K562 (cell line): ENCODE measurements at regions not wholly inside any gene's neighbourhood (a gene's known extent, or its start where the extent isn't known, plus 50 kb on each side); places are given as distances from the start of the nearest gene placed in this dataset.

Experiments
- HDAC6 ChIP-seq: IDR thresholded peaks from 2 replicates; pipeline ENCODE4 v1.6.1; 2012; ENCODE audit warnings: low read depth, mild to moderate bottlenecking, control low read depth, inconsistent platforms, low read length, moderate library complexity
- JUND ChIP-seq, 2 experiments: IDR thresholded peaks; 2 replicates in 1 of 2; 3 replicates in 1 of 2; pipeline ENCODE4 v1.6.1; 2011; ENCODE audit warnings: borderline replicate concordance in 2 of 2, low read depth in 2 of 2, low read length in 2 of 2, improper control_type of control experiment in 1 of 2, missing biosample characterization in 1 of 2, missing genetic modification characterization in 1 of 2, missing genetic modification reagents in 1 of 2
- KAT7 ChIP-seq: sonication (generic); formaldehyde crosslinking; IDR thresholded peaks from 2 replicates; pipeline ENCODE4 v1.8.0; 2022; ENCODE audit warnings: missing genetic modification reagents, mild to moderate bottlenecking, borderline replicate concordance
- KDM5B ChIP-seq: fragments of 200-600 bp; sonication (generic); IDR thresholded peaks from 2 replicates; pipeline ENCODE4 v1.6.1; 2012; ENCODE audit warnings: low read depth, mild to moderate bottlenecking, moderate library complexity, low read length, control low read depth, inconsistent platforms; ENCODE audit not compliant: insufficient replicate concordance
- NFXL1 ChIP-seq: fragments of 450-650 bp; formaldehyde crosslinking; IDR thresholded peaks from 2 replicates; pipeline ENCODE4 v1.4.0; 2021; ENCODE audit warnings: mild to moderate bottlenecking
- NUFIP1 ChIP-seq: fragments of 450-650 bp; IDR thresholded peaks from 2 replicates; pipeline ENCODE4 v1.6.1; 2018; ENCODE audit not compliant: partially characterized antibody
- PTTG1 ChIP-seq: fragments of 450-650 bp; IDR thresholded peaks from 2 replicates; pipeline ENCODE4 v1.6.1; 2016; ENCODE audit warnings: low read depth, mild to moderate bottlenecking, missing genetic modification characterization, missing compliant biosample characterization
- RNF2 ChIP-seq: sonication (generic); IDR thresholded peaks from 2 replicates; pipeline ENCODE4 v1.6.1; 2016
- SMARCC2 ChIP-seq: fragments of 450-650 bp; IDR thresholded peaks from 2 replicates; pipeline ENCODE4 v1.6.1; 2017; ENCODE audit warnings: antibody characterized with exemption, moderate library complexity, mild to moderate bottlenecking, low read depth
- SREBF1 ChIP-seq: fragments of 150-350 bp; IDR thresholded peaks from 2 replicates; pipeline ENCODE4 v1.6.1; 2014; ENCODE audit warnings: antibody characterized with exemption, low read depth, low read length, borderline replicate concordance
- ZBTB5 ChIP-seq: fragments of 450-650 bp; IDR thresholded peaks from 2 replicates; pipeline ENCODE4 v1.6.1; 2017; ENCODE audit warnings: antibody characterized with exemption
- ZNF253 ChIP-seq: fragments of 250-450 bp; sonication (Bioruptor Pico); conservative IDR thresholded peaks from 2 replicates; pipeline ENCODE4 v1.6.1; 2021; ENCODE audit warnings: mild to moderate bottlenecking
- ZNF395 ChIP-seq: fragments of 200-800 bp; sonication (Bioruptor generic); IDR thresholded peaks from 2 replicates; pipeline ENCODE4 v1.6.1; 2017; ENCODE audit warnings: missing genetic modification characterization, missing compliant biosample characterization
- TF ChIP-seq, protein P1 (sequence below): fragments of 250-450 bp; sonication (Bioruptor Pico); IDR thresholded peaks from 2 replicates; pipeline ENCODE4 v1.4.0; 2020; ENCODE audit warnings: mild to moderate bottlenecking, moderate library complexity
- TF ChIP-seq, protein P2 (sequence below): fragments of 250-450 bp; sonication (Bioruptor Pico); IDR thresholded peaks from 2 replicates; pipeline ENCODE4 v1.4.0; 2020; ENCODE audit warnings: mild to moderate bottlenecking, moderate library complexity, borderline replicate concordance
- TF ChIP-seq, protein P3 (sequence below): fragments of 250-450 bp; sonication (Bioruptor Pico); IDR thresholded peaks from 2 replicates; pipeline ENCODE4 v1.8.0; 2022; ENCODE audit warnings: moderate library complexity, mild to moderate bottlenecking, inconsistent platforms
- TF ChIP-seq, protein P4 (sequence below): sonication (generic); formaldehyde crosslinking; IDR thresholded peaks from 2 replicates; pipeline ENCODE4 v1.8.1; 2022; ENCODE audit warnings: missing genetic modification reagents

DNA sequence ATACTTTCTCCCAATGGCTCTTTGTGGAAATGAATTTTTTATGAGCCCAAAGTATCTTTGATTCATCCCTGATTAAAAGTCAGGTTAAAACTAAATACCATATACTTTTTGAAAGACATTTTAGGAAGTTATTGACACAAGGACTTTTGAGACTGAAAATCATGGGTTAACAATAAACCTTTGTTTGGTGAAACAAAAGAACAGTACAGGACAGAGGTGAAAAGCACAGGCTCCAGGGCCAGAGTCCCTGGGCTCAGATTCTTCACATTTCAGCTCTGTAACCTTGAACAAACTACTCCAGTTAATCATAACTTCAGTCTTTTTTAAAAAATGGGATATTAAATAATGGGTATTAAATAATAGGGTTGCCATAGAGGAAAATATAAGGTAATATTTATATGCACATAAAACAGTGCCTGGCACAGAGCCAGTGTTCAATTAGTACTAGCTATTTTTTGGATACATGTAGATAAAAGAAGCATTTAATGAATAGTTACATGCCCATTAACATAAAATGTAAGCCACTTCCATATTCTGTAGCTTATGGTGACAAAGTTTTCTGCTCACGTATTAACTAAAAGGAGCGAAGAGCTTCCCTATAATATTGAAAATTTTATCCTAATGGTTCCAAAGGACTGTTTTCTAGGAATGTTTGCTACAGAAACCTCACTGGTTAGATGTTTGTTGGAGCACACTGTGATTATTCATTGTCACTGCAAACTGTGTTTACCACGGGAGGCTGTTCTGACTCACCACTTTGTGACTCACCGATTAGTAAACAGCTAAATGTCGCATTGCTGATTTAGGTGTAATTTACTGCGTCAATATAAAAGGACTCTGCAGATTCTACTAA, 255.4 kb downstream of the DAD1 start (continued):
- TF ChIP-seq, protein P1, sequence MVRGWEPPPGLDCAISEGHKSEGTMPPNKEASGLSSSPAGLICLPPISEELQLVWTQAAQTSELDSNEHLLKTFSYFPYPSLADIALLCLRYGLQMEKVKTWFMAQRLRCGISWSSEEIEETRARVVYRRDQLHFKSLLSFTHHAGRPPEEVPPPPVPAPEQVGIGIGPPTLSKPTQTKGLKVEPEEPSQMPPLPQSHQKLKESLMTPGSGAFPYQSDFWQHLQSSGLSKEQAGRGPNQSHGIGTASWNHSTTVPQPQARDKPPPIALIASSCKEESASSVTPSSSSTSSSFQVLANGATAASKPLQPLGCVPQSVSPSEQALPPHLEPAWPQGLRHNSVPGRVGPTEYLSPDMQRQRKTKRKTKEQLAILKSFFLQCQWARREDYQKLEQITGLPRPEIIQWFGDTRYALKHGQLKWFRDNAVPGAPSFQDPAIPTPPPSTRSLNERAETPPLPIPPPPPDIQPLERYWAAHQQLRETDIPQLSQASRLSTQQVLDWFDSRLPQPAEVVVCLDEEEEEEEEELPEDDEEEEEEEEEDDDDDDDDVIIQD (CRISPR knock-in tag): no peak
- TF ChIP-seq KAT7 (no peak), SMARCC2 (peak; percentile 86), ZBTB5 (no peak), JUND (IDR thresholded peaks at IDR 0.05; ENCODE audit: borderline replicate concordance, low read depth, low read length) (peak; percentile 99), JUND (tag; IDR thresholded peaks at IDR 0.05; ENCODE audit: borderline replicate concordance, low read depth, low read length) (peak; percentile 99), NUFIP1 (no peak), HDAC6 (no peak), ZNF395 (CRISPR knock-in tag) (0 out of 2 replicates have a peak, but pooled peaks have one; percentile 17), SREBF1 (no peak), RNF2 (no peak), ZNF253 (CRISPR knock-in tag) (no peak), NFXL1 (CRISPR knock-in tag) (no peak), KDM5B (no peak), PTTG1 (no peak)
- TF ChIP-seq, protein P2, sequence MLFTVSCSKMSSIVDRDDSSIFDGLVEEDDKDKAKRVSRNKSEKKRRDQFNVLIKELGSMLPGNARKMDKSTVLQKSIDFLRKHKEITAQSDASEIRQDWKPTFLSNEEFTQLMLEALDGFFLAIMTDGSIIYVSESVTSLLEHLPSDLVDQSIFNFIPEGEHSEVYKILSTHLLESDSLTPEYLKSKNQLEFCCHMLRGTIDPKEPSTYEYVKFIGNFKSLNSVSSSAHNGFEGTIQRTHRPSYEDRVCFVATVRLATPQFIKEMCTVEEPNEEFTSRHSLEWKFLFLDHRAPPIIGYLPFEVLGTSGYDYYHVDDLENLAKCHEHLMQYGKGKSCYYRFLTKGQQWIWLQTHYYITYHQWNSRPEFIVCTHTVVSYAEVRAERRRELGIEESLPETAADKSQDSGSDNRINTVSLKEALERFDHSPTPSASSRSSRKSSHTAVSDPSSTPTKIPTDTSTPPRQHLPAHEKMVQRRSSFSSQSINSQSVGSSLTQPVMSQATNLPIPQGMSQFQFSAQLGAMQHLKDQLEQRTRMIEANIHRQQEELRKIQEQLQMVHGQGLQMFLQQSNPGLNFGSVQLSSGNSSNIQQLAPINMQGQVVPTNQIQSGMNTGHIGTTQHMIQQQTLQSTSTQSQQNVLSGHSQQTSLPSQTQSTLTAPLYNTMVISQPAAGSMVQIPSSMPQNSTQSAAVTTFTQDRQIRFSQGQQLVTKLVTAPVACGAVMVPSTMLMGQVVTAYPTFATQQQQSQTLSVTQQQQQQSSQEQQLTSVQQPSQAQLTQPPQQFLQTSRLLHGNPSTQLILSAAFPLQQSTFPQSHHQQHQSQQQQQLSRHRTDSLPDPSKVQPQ (CRISPR knock-in tag): no peak
- TF ChIP-seq, protein P3, sequence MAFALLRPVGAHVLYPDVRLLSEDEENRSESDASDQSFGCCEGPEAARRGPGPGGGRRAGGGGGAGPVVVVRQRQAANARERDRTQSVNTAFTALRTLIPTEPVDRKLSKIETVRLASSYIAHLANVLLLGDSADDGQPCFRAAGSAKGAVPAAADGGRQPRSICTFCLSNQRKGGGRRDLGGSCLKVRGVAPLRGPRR (CRISPR knock-in tag): no peak
- TF ChIP-seq, protein P4, sequence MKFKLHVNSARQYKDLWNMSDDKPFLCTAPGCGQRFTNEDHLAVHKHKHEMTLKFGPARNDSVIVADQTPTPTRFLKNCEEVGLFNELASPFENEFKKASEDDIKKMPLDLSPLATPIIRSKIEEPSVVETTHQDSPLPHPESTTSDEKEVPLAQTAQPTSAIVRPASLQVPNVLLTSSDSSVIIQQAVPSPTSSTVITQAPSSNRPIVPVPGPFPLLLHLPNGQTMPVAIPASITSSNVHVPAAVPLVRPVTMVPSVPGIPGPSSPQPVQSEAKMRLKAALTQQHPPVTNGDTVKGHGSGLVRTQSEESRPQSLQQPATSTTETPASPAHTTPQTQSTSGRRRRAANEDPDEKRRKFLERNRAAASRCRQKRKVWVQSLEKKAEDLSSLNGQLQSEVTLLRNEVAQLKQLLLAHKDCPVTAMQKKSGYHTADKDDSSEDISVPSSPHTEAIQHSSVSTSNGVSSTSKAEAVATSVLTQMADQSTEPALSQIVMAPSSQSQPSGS: no peak
